ENCODE measurements at regions not wholly inside any gene's neighbourhood (a gene's known extent, or its start where the extent isn't known, plus 50 kb on each side); places are given as distances from the start of the nearest gene placed in this dataset.
"Not testable (repeated sequence)": the region's sequence is repeated elsewhere in the genome, so short reads cannot be mapped to it uniquely, and the experiment has no call there.

- Mint-ChIP-seq H3K4me1 (no peaks in the 10 kb centered on the region), H3K4me3 (no peak overlapping the region), H3K27ac (no peak overlapping the region), H3K9me3 (peaks cover 10% of the 10 kb centered on the region), H3K36me3 (no peaks in the 10 kb centered on the region)
- ATAC-seq (no peak), DNase-seq (ENCODE audit: low spot score in 2 of 2) (no peak)
Measured at GRCh38 chrX:27404366-27404765, 58.8 kb downstream of the PPP4R3C start.

GRCh38 chrX:27399146-27399456, 64.0 kb downstream of the PPP4R3C start:
- Mint-ChIP-seq H3K4me3 (no peak overlapping the region), H3K36me3 (no peaks in the 10 kb centered on the region), H3K27ac (no peak overlapping the region), H3K4me1 (no peaks in the 10 kb centered on the region), H3K9me3 (peaks cover 6% of the 10 kb centered on the region)
- ATAC-seq (no peak), DNase-seq (ENCODE audit: low spot score in 2 of 2) (no peak)

- Mint-ChIP-seq H3K4me3 (no peak overlapping the region), H3K36me3 (no peaks in the 10 kb centered on the region), H3K4me1 (no peaks in the 10 kb centered on the region), H3K27ac (no peak overlapping the region), H3K9me3 (peaks cover 3% of the 10 kb centered on the region)
- DNase-seq (ENCODE audit: low spot score in 2 of 2) (no peak), ATAC-seq (no peak)
Measured at GRCh38 chrX:27391623-27392022, 71.5 kb downstream of the PPP4R3C start.

GRCh38 chrX:27381419-27381818, 81.7 kb downstream of the PPP4R3C start:
- Mint-ChIP-seq H3K4me1 (no peaks in the 10 kb centered on the region), H3K4me3 (no peak overlapping the region), H3K9me3 (no peaks in the 10 kb centered on the region), H3K27ac (no peak overlapping the region), H3K36me3 (no peaks in the 10 kb centered on the region)
- ATAC-seq (no peak), DNase-seq (ENCODE audit: low spot score in 2 of 2) (no peak)

GRCh38 chrX:27380163-27380845, 82.8 kb downstream of the PPP4R3C start:
- H3K36me3 Mint-ChIP-seq = no peaks in the 10 kb centered on the region
- no peak for ATAC-seq
- H3K27ac Mint-ChIP-seq = no peak overlapping the region

GRCh38 chrX:27354021-27354420, 109.1 kb downstream of the PPP4R3C start:
- no peaks in the 10 kb centered on the region for H3K36me3 Mint-ChIP-seq
- no peak for ATAC-seq
- no peaks in the 10 kb centered on the region for H3K9me3 Mint-ChIP-seq
- no peaks in the 10 kb centered on the region for H3K4me1 Mint-ChIP-seq
- H3K4me3 Mint-ChIP-seq = no peak overlapping the region
- no peak for DNase-seq (ENCODE audit: low spot score in 2 of 2)
- no peak overlapping the region for H3K27ac Mint-ChIP-seq

More at GRCh38 chrX:27380163-27380845, 82.8 kb downstream of the PPP4R3C start:
- H3K9me3 Mint-ChIP-seq = no peaks in the 10 kb centered on the region
- H3K4me1 Mint-ChIP-seq = no peaks in the 10 kb centered on the region
- H3K4me3 Mint-ChIP-seq = no peak overlapping the region
- no peak for DNase-seq (ENCODE audit: low spot score in 2 of 2)

GRCh38 chrX:27350476-27350875, 112.7 kb downstream of the PPP4R3C start:
- Mint-ChIP-seq H3K36me3 (no peaks in the 10 kb centered on the region), H3K27ac (no peak overlapping the region), H3K4me1 (no peaks in the 10 kb centered on the region), H3K9me3 (no peaks in the 10 kb centered on the region), H3K4me3 (no peak overlapping the region)
- no peak for ATAC-seq
- DNase-seq (ENCODE audit: low spot score in 2 of 2) = no peak

GRCh38 chrX:27336466-27337091, 126.6 kb downstream of the PPP4R3C start:
- H3K4me1 Mint-ChIP-seq = no peaks in the 10 kb centered on the region
- ATAC-seq (no peak), DNase-seq (ENCODE audit: low spot score in 2 of 2) (peak in 1 of 2 donors; percentile 47)
- H3K4me3 Mint-ChIP-seq = no peak overlapping the region
- H3K36me3 Mint-ChIP-seq = no peaks in the 10 kb centered on the region
- no peak overlapping the region for H3K27ac Mint-ChIP-seq
- H3K9me3 Mint-ChIP-seq = peaks cover 2% of the 10 kb centered on the region

GRCh38 chrX:27321632-27322031, 141.5 kb downstream of the PPP4R3C start:
- ATAC-seq (no peak), DNase-seq (ENCODE audit: low spot score in 2 of 2) (no peak)
- no peak overlapping the region for H3K4me3 Mint-ChIP-seq
- H3K27ac Mint-ChIP-seq = no peak overlapping the region
- H3K4me1 Mint-ChIP-seq = no peaks in the 10 kb centered on the region
- H3K9me3 Mint-ChIP-seq = peaks cover 4% of the 10 kb centered on the region
- H3K36me3 Mint-ChIP-seq = no peaks in the 10 kb centered on the region

- no peak for ATAC-seq
- no peak overlapping the region for H3K27ac Mint-ChIP-seq
- no peaks in the 10 kb centered on the region for H3K4me1 Mint-ChIP-seq
Measured at GRCh38 chrX:27309406-27309805, 153.7 kb downstream of the PPP4R3C start.

GRCh38 chrX:27307546-27307945, 155.6 kb downstream of the PPP4R3C start:
- Mint-ChIP-seq H3K9me3 (peaks cover under 1% of the 10 kb centered on the region), H3K4me3 (no peak overlapping the region), H3K27ac (no peak overlapping the region), H3K36me3 (no peaks in the 10 kb centered on the region), H3K4me1 (no peaks in the 10 kb centered on the region)
- DNase-seq (ENCODE audit: low spot score in 2 of 2) (no peak), ATAC-seq (no peak)

More at GRCh38 chrX:27309406-27309805, 153.7 kb downstream of the PPP4R3C start:
- no peak overlapping the region for H3K4me3 Mint-ChIP-seq
- no peak for DNase-seq (ENCODE audit: low spot score in 2 of 2)
- H3K36me3 Mint-ChIP-seq = no peaks in the 10 kb centered on the region
- no peaks in the 10 kb centered on the region for H3K9me3 Mint-ChIP-seq

- not testable (repeated sequence) for ATAC-seq; H3K36me3 Mint-ChIP-seq; H3K9me3 Mint-ChIP-seq; H3K4me3 Mint-ChIP-seq; H3K27ac Mint-ChIP-seq; DNase-seq (ENCODE audit: low spot score in 2 of 2); H3K4me1 Mint-ChIP-seq
Measured at GRCh38 chrX:27292552-27292951, 170.6 kb downstream of the PPP4R3C start.

GRCh38 chrX:27276751-27277150, 186.4 kb downstream of the PPP4R3C start:
- Mint-ChIP-seq H3K4me1 (no peaks in the 10 kb centered on the region), H3K27ac (no peak overlapping the region), H3K9me3 (peaks cover 2% of the 10 kb centered on the region), H3K4me3 (no peak overlapping the region), H3K36me3 (no peaks in the 10 kb centered on the region)
- ATAC-seq = no peak
- DNase-seq (ENCODE audit: low spot score in 2 of 2) = no peak

- peaks cover 6% of the 10 kb centered on the region for H3K9me3 Mint-ChIP-seq
- no peak overlapping the region for H3K4me3 Mint-ChIP-seq
- no peaks in the 10 kb centered on the region for H3K4me1 Mint-ChIP-seq
- no peaks in the 10 kb centered on the region for H3K36me3 Mint-ChIP-seq
- no peak for DNase-seq (ENCODE audit: low spot score in 2 of 2)
- no peak for ATAC-seq
- no peak overlapping the region for H3K27ac Mint-ChIP-seq
Measured at GRCh38 chrX:27254656-27255055, 208.5 kb downstream of the PPP4R3C start.

- Mint-ChIP-seq H3K4me3 (no peak overlapping the region), H3K9me3 (peaks cover 3% of the 10 kb centered on the region), H3K27ac (no peak overlapping the region), H3K36me3 (no peaks in the 10 kb centered on the region), H3K4me1 (no peaks in the 10 kb centered on the region)
- DNase-seq (ENCODE audit: low spot score in 2 of 2) = no peak
- ATAC-seq = no peak
Measured at GRCh38 chrX:27251369-27251768, 211.8 kb downstream of the PPP4R3C start.

- H3K4me3 Mint-ChIP-seq = no peak overlapping the region
- H3K36me3 Mint-ChIP-seq = no peaks in the 10 kb centered on the region
- no peak for ATAC-seq
- H3K9me3 Mint-ChIP-seq = peaks cover 5% of the 10 kb centered on the region
- no peak overlapping the region for H3K27ac Mint-ChIP-seq
- H3K4me1 Mint-ChIP-seq = no peaks in the 10 kb centered on the region
- no peak for DNase-seq (ENCODE audit: low spot score in 2 of 2)
Measured at GRCh38 chrX:27242581-27242980, 220.6 kb downstream of the PPP4R3C start.

Measured in stimulated activated effector memory CD8-positive, alpha-beta T cell treated with anti-CD3 and anti-CD28 coated beads, Interleukin-12 subunit alpha, Interleukin-12 subunit beta, amount 100 ng/mL, for 72 hours (primary cell).